H9 (cell line): ENCODE measurements at regions not wholly inside any gene's neighbourhood (a gene's known extent, or its start where the extent isn't known, plus 50 kb on each side); places are given as distances from the start of the nearest gene placed in this dataset.

Source experiments
- DNase-seq: peaks from one replicate; pipeline ENCODE4 v3.0.0-alpha.2; 2017
- H2AFZ ChIP-seq: one replicate; pipeline ENCODE4 v1.6.1; 2013; ENCODE audit warnings: mild to moderate bottlenecking, low read length, control low read depth, moderate library complexity
- H2AK5ac ChIP-seq: 2 replicates; pipeline ENCODE4 v1.6.1; 2013; ENCODE audit warnings: low read length, control low read depth, mixed read lengths; ENCODE audit not compliant: insufficient read length
- H2BK120ac ChIP-seq: one replicate; pipeline ENCODE4 v1.6.1; 2013; ENCODE audit warnings: low read depth, mild to moderate bottlenecking, low read length, control low read depth, inconsistent platforms; ENCODE audit not compliant: poor library complexity, severe bottlenecking
- H2BK12ac ChIP-seq: 2 replicates; pipeline ENCODE4 v1.6.1; 2013; ENCODE audit warnings: low read length, control low read depth, mixed read lengths, low read depth; ENCODE audit not compliant: insufficient read length
- H2BK15ac ChIP-seq: 2 replicates; pipeline ENCODE4 v1.6.1; 2013; ENCODE audit warnings: low read depth, low read length, control low read depth
- H2BK20ac ChIP-seq: one replicate; pipeline ENCODE4 v1.6.1; 2013; ENCODE audit warnings: low read depth, mild to moderate bottlenecking, low read length, control low read depth, inconsistent platforms; ENCODE audit not compliant: poor library complexity, severe bottlenecking
- H2BK5ac ChIP-seq: 2 replicates; pipeline ENCODE4 v1.6.1; 2013; ENCODE audit warnings: low read length, control low read depth, mixed read lengths; ENCODE audit not compliant: insufficient read length
- H3K14ac ChIP-seq: 2 replicates; pipeline ENCODE4 v1.6.1; 2013; ENCODE audit warnings: low read length, control low read depth; ENCODE audit not compliant: insufficient read depth
- H3K18ac ChIP-seq: 2 replicates; pipeline ENCODE4 v1.6.1; 2013; ENCODE audit warnings: low read depth, mild to moderate bottlenecking, mixed read lengths, low read length, control low read depth; ENCODE audit not compliant: insufficient read length
- H3K23ac ChIP-seq: 2 replicates; pipeline ENCODE4 v1.6.1; 2013; ENCODE audit warnings: low read length, control low read depth, mixed read lengths, low read depth; ENCODE audit not compliant: insufficient read length
- H3K23me2 ChIP-seq: 2 replicates; pipeline ENCODE4 v1.6.1; 2013; ENCODE audit warnings: low read depth, mild to moderate bottlenecking, mixed read lengths, low read length, control low read depth; ENCODE audit not compliant: insufficient read length, poor library complexity, severe bottlenecking
- H3K27ac ChIP-seq: 2 replicates; pipeline ENCODE4 v1.5.1; 2013; ENCODE audit warnings: low read length, control low read depth, mixed read lengths, low read depth; ENCODE audit not compliant: insufficient read length
- H3K27me3 ChIP-seq: 2 replicates; pipeline ENCODE4 v1.6.1; 2013; ENCODE audit warnings: low read length, control low read depth, inconsistent platforms; ENCODE audit not compliant: insufficient read depth
- H3K4ac ChIP-seq: 2 replicates; pipeline ENCODE4 v1.6.1; 2013; ENCODE audit warnings: low read depth, mild to moderate bottlenecking, control low read depth, inconsistent platforms, low read length, moderate library complexity
- H3K4me1 ChIP-seq: 2 replicates; pipeline ENCODE4 v1.6.1; 2013; ENCODE audit warnings: low read length, control low read depth, inconsistent platforms; ENCODE audit not compliant: insufficient read depth
- H3K4me2 ChIP-seq: 2 replicates; pipeline ENCODE4 v1.6.1; 2013; ENCODE audit warnings: low read length, control low read depth, mixed read lengths; ENCODE audit not compliant: insufficient read length, insufficient read depth
- H3K56ac ChIP-seq: 2 replicates; pipeline ENCODE4 v1.6.1; 2013; ENCODE audit warnings: low read depth, mild to moderate bottlenecking, mixed read lengths, low read length, control low read depth; ENCODE audit not compliant: insufficient read length
- H3K79me1 ChIP-seq: 2 replicates; pipeline ENCODE4 v1.6.1; 2013; ENCODE audit warnings: low read depth, mild to moderate bottlenecking, moderate library complexity, low read length, control low read depth, inconsistent platforms; ENCODE audit not compliant: insufficient read depth, poor library complexity, severe bottlenecking
- H3K79me2 ChIP-seq: 2 replicates; pipeline ENCODE4 v1.6.1; 2013; ENCODE audit warnings: low read length, control low read depth, inconsistent platforms; ENCODE audit not compliant: insufficient read depth
- H3K9ac ChIP-seq: 2 replicates; pipeline ENCODE4 v1.6.1; 2013; ENCODE audit warnings: low read length, control low read depth, mixed read lengths; ENCODE audit not compliant: insufficient read length; ENCODE audit errors: extremely low read depth
- H3K9me3 ChIP-seq: one replicate; pipeline ENCODE4 v1.6.1; 2013; ENCODE audit warnings: low read depth, low read length, inconsistent platforms; ENCODE audit not compliant: control insufficient read depth
- H3T11ph ChIP-seq: one replicate; pipeline ENCODE4 v1.6.1; 2013; ENCODE audit warnings: mild to moderate bottlenecking, low read length, control low read depth, inconsistent platforms
- H4K20me1 ChIP-seq: one replicate; pipeline ENCODE4 v1.6.1; 2013; ENCODE audit not compliant: control insufficient read depth, insufficient read length, insufficient read depth
- H4K5ac ChIP-seq: 2 replicates; pipeline ENCODE4 v1.6.1; 2013; ENCODE audit warnings: low read depth, mild to moderate bottlenecking, mixed read lengths, low read length, control low read depth; ENCODE audit not compliant: insufficient read length
- H4K8ac ChIP-seq: replicated peaks from 2 replicates; pipeline ENCODE4 v1.6.1; 2013; ENCODE audit warnings: low read length, control low read depth, mixed read lengths, low read depth; ENCODE audit not compliant: insufficient read length
- H4K91ac ChIP-seq: 2 replicates; pipeline ENCODE4 v1.6.1; 2013; ENCODE audit warnings: low read depth, mild to moderate bottlenecking, moderate library complexity, mixed read lengths, low read length, control low read depth; ENCODE audit not compliant: insufficient read length
- H3K27ac Mint-ChIP-seq, 3 experiments: 2 replicates in 2 of 3; 3 replicates in 1 of 3; pipeline ENCODE4 v1.8.0; 2020 to 2021; ENCODE audit warnings: mixed read lengths in 3 of 3, mild to moderate bottlenecking in 1 of 3, moderate library complexity in 1 of 3
- H3K27me3 Mint-ChIP-seq: 2 replicates; pipeline ENCODE4 v1.8.0; 2021; ENCODE audit warnings: low read depth, mild to moderate bottlenecking, moderate library complexity, mixed read lengths
- H3K36me3 Mint-ChIP-seq, 3 experiments: 2 replicates in 2 of 3; 3 replicates in 1 of 3; pipeline ENCODE4 v1.8.0; 2020 to 2021; ENCODE audit warnings: low read depth in 3 of 3, mixed read lengths in 3 of 3; ENCODE audit not compliant: insufficient read depth in 1 of 3
- H3K4me1 Mint-ChIP-seq, 2 experiments: 2 replicates each; pipeline ENCODE4 v1.8.0; 2020; ENCODE audit warnings: mixed read lengths in 2 of 2
- H3K4me3 Mint-ChIP-seq, 2 experiments: 2 replicates in 1 of 2; 3 replicates in 1 of 2; pipeline ENCODE4 v1.8.0; 2020 to 2021; ENCODE audit warnings: mild to moderate bottlenecking in 2 of 2, mixed read lengths in 2 of 2, moderate library complexity in 1 of 2
- H3K9me3 Mint-ChIP-seq, 2 experiments: 2 replicates in 1 of 2; 3 replicates in 1 of 2; pipeline ENCODE4 v1.8.0; 2020; ENCODE audit warnings: mild to moderate bottlenecking in 2 of 2, mixed read lengths in 2 of 2, moderate library complexity in 1 of 2
- CTCF ChIP-seq: fragments of 200-600 bp; sonication (generic); conservative IDR thresholded peaks from 3 replicates; pipeline ENCODE4 v1.8.0; 2021; ENCODE audit warnings: antibody characterized with exemption, mild to moderate bottlenecking
- WGBS: extraction: QIAGEN DNeasy Blood & Tissue Kit; methylation state at CpG from one replicate; pipeline ENCODE4 v1.1.7; 2013; ENCODE audit warnings: missing lambda C conversion rate, low lambda C conversion rate, mixed read lengths; ENCODE audit not compliant: insufficient read length; ENCODE audit errors: extremely low coverage; 5-methylcytosine and 5-hydroxymethylcytosine counted together

GRCh38 chr9:79007701-79008483 is 563.9 kb upstream of the TLE4 start:
- Histone ChIP-seq H2BK12ac (no peak overlapping the region), H3K18ac (no peak overlapping the region), H4K8ac (no peak overlapping the region), H2AK5ac (no peak overlapping the region), H4K91ac (no peak overlapping the region), H4K5ac (no peak overlapping the region), H2BK20ac (no peak overlapping the region), H3K4ac (no peak overlapping the region), H3K9ac (no peak overlapping the region), H3K4me1 (no peaks in the 10 kb centered on the region), H3K23ac (no peak overlapping the region), H3K27ac (no peak overlapping the region), H2BK120ac (no peak overlapping the region), H2AFZ (no peak overlapping the region), H3K23me2 (no peaks in the 10 kb centered on the region), H2BK5ac (no peak overlapping the region), H2BK15ac (no peak overlapping the region), H3K27me3 (no peaks in the 10 kb centered on the region), H3K4me2 (no peak overlapping the region), H3K9me3 (no peaks in the 10 kb centered on the region), H3K79me2 (no peaks in the 10 kb centered on the region), H3K79me1 (no peaks in the 10 kb centered on the region), H3K14ac (no peak overlapping the region), H4K20me1 (no peaks in the 10 kb centered on the region), H3T11ph (no peak overlapping the region), H3K56ac (no peak overlapping the region)
- Mint-ChIP-seq H3K27ac (0 out of 7 replicates have a peak overlapping the region, but pooled peaks of 1 of the 3 experiments have one; percentile 55), H3K9me3 (no peaks in the 10 kb centered on the region), H3K4me1 (no peaks in the 10 kb centered on the region), H3K36me3 (no peaks in the 10 kb centered on the region; a peak in 1 of 7 replicates), H3K4me3 (no peak overlapping the region), H3K27me3 (no peaks in the 10 kb centered on the region)
- no peak for DNase-seq
- TF ChIP-seq CTCF, result no peak
- WGBS, result no CpG with 5 or more reads among the region's 8 CpGs
